Gastrocnemius medialis (tissue), 4 donors: ENCODE measurements at regions not wholly inside any gene's neighbourhood (a gene's known extent, or its start where the extent isn't known, plus 50 kb on each side); places are given as distances from the start of the nearest gene placed in this dataset.

Source experiments
- ATAC-seq, 2 donors: fragments of 150-250 bp; one replicate each; pipeline ENCODE4 v1.9.1; 2016
- DNase-seq, 2 donors: peaks; one replicate each; pipeline ENCODE4 v3.0.0-alpha.2; 2019
- H3K27ac ChIP-seq, 4 donors: fragments of 200-600 bp; sonication (generic); 1 replicate in 1 of 4; 2 replicates in 3 of 4; pipeline ENCODE4 v1.5.1; 2016 to 2018; ENCODE audit warnings: mild to moderate bottlenecking in 2 of 4, moderate library complexity in 1 of 4
- H3K27me3 ChIP-seq, 3 donors: fragments of 200-600 bp; sonication (generic) in 2 of 3; 1 replicate in 1 of 3; 2 replicates in 2 of 3; pipeline versions ENCODE4 v1.5.1 to v1.6.0; 2016 to 2019; ENCODE audit warnings: mild to moderate bottlenecking in 1 of 3, moderate library complexity in 1 of 3
- H3K36me3 ChIP-seq, 2 donors: fragments of 200-600 bp; sonication (generic) in 1 of 2; one replicate each; pipeline ENCODE4 v1.5.1; 2017 to 2018
- H3K4me1 ChIP-seq, 2 donors: fragments of 200-600 bp; sonication (generic) in 1 of 2; one replicate each; pipeline ENCODE4 v1.5.1; 2016 to 2017; ENCODE audit warnings: mild to moderate bottlenecking in 2 of 2
- H3K4me3 ChIP-seq, 4 donors: fragments of 200-600 bp; sonication (generic) in 3 of 4; 1 replicate in 1 of 4; 2 replicates in 3 of 4; pipeline ENCODE4 v1.5.1; 2016 to 2019; ENCODE audit warnings: mild to moderate bottlenecking in 2 of 4
- H3K9me3 ChIP-seq, 3 donors: fragments of 200-600 bp; sonication (generic) in 2 of 3; 1 replicate in 1 of 3; 2 replicates in 2 of 3; pipeline ENCODE4 v1.5.1; 2016 to 2019
- CTCF ChIP-seq, 5 experiments: fragments of 450-650 bp in 3 of 5; fragments of 200-600 bp in 2 of 5; sonication (generic) in 2 of 5; IDR thresholded peaks in 4 of 5; conservative IDR thresholded peaks in 1 of 5; 1 replicate in 4 of 5; 2 replicates in 1 of 5; pipeline ENCODE4 v1.5.1; 2016 to 2019; ENCODE audit warnings: antibody characterized with exemption in 5 of 5, mild to moderate bottlenecking in 3 of 5, moderate library complexity in 3 of 5
- POLR2A ChIP-seq, 2 donors: fragments of 450-650 bp; IDR thresholded peaks; one replicate each; pipeline ENCODE4 v1.6.1; 2017; ENCODE audit warnings: antibody characterized with exemption in 2 of 2, mild to moderate bottlenecking in 2 of 2, moderate library complexity in 2 of 2
- in situ Hi-C, 4 donors: fragments of 200-750 bp; cut with MboI; loops; one replicate each; pipeline versions ENCODE4 v1.15.0 to v1.8.0; 2017; ENCODE audit warnings: low sequenced_read_pairs in 4 of 4
- intact Hi-C: fragments of 100-400 bp; cut with DNase I; formaldehyde crosslinking; loops from one replicate; pipeline ENCODE4 v1.15.1; 2023; ENCODE audit warnings: low total_unique reads

GRCh38 chr15:62790546-62790945, 252.0 kb upstream of the TPM1 start:
- TF ChIP-seq POLR2A (IDR thresholded peaks at IDR 0.05): no peak
- TF ChIP-seq CTCF (IDR thresholded peaks at IDR 0.05 in 4 of 5, conservative IDR thresholded peaks at IDR 0.05 in 1 of 5): no peak
- Histone ChIP-seq H3K4me1 (no peaks in the 10 kb centered on the region), H3K36me3 (no peaks in the 10 kb centered on the region), H3K27me3 (no peaks in the 10 kb centered on the region), H3K9me3 (no peaks in the 10 kb centered on the region), H3K4me3 (no peak overlapping the region), H3K27ac (no peak overlapping the region)
- in situ Hi-C loops (no loop called here), intact Hi-C loops (no loop called here)
- ATAC-seq (no peak), DNase-seq (no peak)

- ATAC-seq (no peak), DNase-seq (no peak)
- TF ChIP-seq POLR2A (IDR thresholded peaks at IDR 0.05) (no peak), CTCF (IDR thresholded peaks at IDR 0.05 in 4 of 5, conservative IDR thresholded peaks at IDR 0.05 in 1 of 5) (no peak)
- intact Hi-C loops (no loop called here), in situ Hi-C loops (no loop called here)
- Histone ChIP-seq H3K9me3 (no peaks in the 10 kb centered on the region), H3K27ac (no peak overlapping the region), H3K27me3 (no peaks in the 10 kb centered on the region), H3K4me3 (no peak overlapping the region), H3K36me3 (no peaks in the 10 kb centered on the region), H3K4me1 (no peaks in the 10 kb centered on the region)
Measured at GRCh38 chr15:62791694-62792093, 250.9 kb upstream of the TPM1 start.

- Histone ChIP-seq H3K4me3 (no peak overlapping the region), H3K27me3 (no peaks in the 10 kb centered on the region), H3K27ac (no peak overlapping the region), H3K9me3 (no peaks in the 10 kb centered on the region), H3K36me3 (peaks cover 0 to 9% of the 10 kb centered on the region in 2 donors), H3K4me1 (no peaks in the 10 kb centered on the region)
- no peak for TF ChIP-seq CTCF (IDR thresholded peaks at IDR 0.05 in 4 of 5, conservative IDR thresholded peaks at IDR 0.05 in 1 of 5)
- no peak for TF ChIP-seq POLR2A (IDR thresholded peaks at IDR 0.05)
- no peak for DNase-seq
- in situ Hi-C loops: no loop called here
- no peak for ATAC-seq
- intact Hi-C loops: no loop called here
Measured at GRCh38 chr15:62792986-62793751, 249.4 kb upstream of the TPM1 start.

GRCh38 chr15:62793752-62794144, 248.8 kb upstream of the TPM1 start:
- intact Hi-C loops (no loop called here), in situ Hi-C loops (no loop called here)
- Histone ChIP-seq H3K27me3 (no peaks in the 10 kb centered on the region), H3K4me1 (no peaks in the 10 kb centered on the region), H3K36me3 (peaks cover 0 to 12% of the 10 kb centered on the region in 2 donors), H3K27ac (no peak overlapping the region), H3K4me3 (no peak overlapping the region), H3K9me3 (no peaks in the 10 kb centered on the region)
- DNase-seq (no peak), ATAC-seq (no peak)
- TF ChIP-seq CTCF (IDR thresholded peaks at IDR 0.05 in 4 of 5, conservative IDR thresholded peaks at IDR 0.05 in 1 of 5): no peak
- TF ChIP-seq POLR2A (IDR thresholded peaks at IDR 0.05): no peak

- intact Hi-C loops (no loop called here), in situ Hi-C loops (no loop called here)
- TF ChIP-seq POLR2A (IDR thresholded peaks at IDR 0.05) (no peak), CTCF (IDR thresholded peaks at IDR 0.05 in 4 of 5, conservative IDR thresholded peaks at IDR 0.05 in 1 of 5) (no peak)
- Histone ChIP-seq H3K27me3 (no peaks in the 10 kb centered on the region), H3K27ac (no peak overlapping the region), H3K36me3 (peaks cover 0 to 15% of the 10 kb centered on the region in 2 donors), H3K4me1 (no peaks in the 10 kb centered on the region), H3K4me3 (no peak overlapping the region), H3K9me3 (no peaks in the 10 kb centered on the region)
- no peak for ATAC-seq
- no peak for DNase-seq
Measured at GRCh38 chr15:62795171-62795570, 247.4 kb upstream of the TPM1 start.
